Neuronal stem cell (in vitro differentiated cells): ENCODE measurements at regions not wholly inside any gene's neighbourhood (a gene's known extent, or its start where the extent isn't known, plus 50 kb on each side); places are given as distances from the start of the nearest gene placed in this dataset.

ENCODE experiments used
- DNase-seq: peaks from one replicate; pipeline ENCODE4 v3.0.0-alpha.2; 2013; ENCODE audit warnings: low spot score
- H2AFZ ChIP-seq: one replicate; pipeline ENCODE4 v1.6.1; 2013; ENCODE audit warnings: mild to moderate bottlenecking, low read length, inconsistent platforms
- H2AK5ac ChIP-seq: 2 replicates; pipeline ENCODE4 v1.6.1; 2013; ENCODE audit warnings: low read depth, mild to moderate bottlenecking, inconsistent platforms, low read length, moderate library complexity, mixed read lengths
- H2BK120ac ChIP-seq: 2 replicates; pipeline ENCODE4 v1.6.1; 2013; ENCODE audit warnings: low read depth, mild to moderate bottlenecking, inconsistent platforms, low read length, moderate library complexity, mixed read lengths
- H2BK12ac ChIP-seq: one replicate; pipeline ENCODE4 v1.6.1; 2013; ENCODE audit warnings: low read length, inconsistent platforms
- H2BK15ac ChIP-seq: 2 replicates; pipeline ENCODE4 v1.6.1; 2013; ENCODE audit warnings: mild to moderate bottlenecking, low read length, inconsistent platforms, mixed read lengths
- H2BK5ac ChIP-seq: one replicate; pipeline ENCODE4 v1.6.1; 2013; ENCODE audit warnings: inconsistent platforms, mild to moderate bottlenecking, low read length, moderate library complexity
- H3K14ac ChIP-seq: one replicate; pipeline ENCODE4 v1.6.1; 2013; ENCODE audit warnings: low read length, inconsistent platforms
- H3K18ac ChIP-seq: 2 replicates; pipeline ENCODE4 v1.6.1; 2013; ENCODE audit warnings: low read length, inconsistent platforms
- H3K23ac ChIP-seq: 2 replicates; pipeline ENCODE4 v1.6.1; 2013; ENCODE audit warnings: low read depth, mild to moderate bottlenecking, mixed read lengths, low read length, inconsistent platforms; ENCODE audit not compliant: poor library complexity
- H3K27ac ChIP-seq: replicated peaks from 3 replicates; pipeline ENCODE4 v1.5.1; 2013; ENCODE audit warnings: low read length, inconsistent platforms
- H3K27me3 ChIP-seq, 3 experiments: 2 replicates each; pipeline ENCODE4 v1.6.1; 2013; ENCODE audit warnings: low read length in 3 of 3, mild to moderate bottlenecking in 2 of 3, inconsistent platforms in 1 of 3, low read depth in 1 of 3, mixed read lengths in 1 of 3, moderate library complexity in 1 of 3; ENCODE audit not compliant: control insufficient read depth in 3 of 3, insufficient read depth in 3 of 3
- H3K36me3 ChIP-seq, 2 donors: replicated peaks in 1 of 2; 2 replicates each; pipeline ENCODE4 v1.6.1; 2013; ENCODE audit warnings: low read length in 2 of 2; ENCODE audit not compliant: control insufficient read depth in 2 of 2, insufficient read depth in 2 of 2
- H3K4ac ChIP-seq: 2 replicates; pipeline ENCODE4 v1.6.1; 2013; ENCODE audit warnings: inconsistent platforms, mild to moderate bottlenecking, low read length, moderate library complexity
- H3K4me1 ChIP-seq, 2 donors: 1 replicate in 1 of 2; 2 replicates in 1 of 2; pipeline ENCODE4 v1.6.1; 2013; ENCODE audit warnings: low read length in 2 of 2, low read depth in 1 of 2; ENCODE audit not compliant: control insufficient read depth in 2 of 2, insufficient read depth in 1 of 2
- H3K4me2 ChIP-seq: one replicate; pipeline ENCODE4 v1.6.1; 2013; ENCODE audit warnings: mild to moderate bottlenecking, low read length, inconsistent platforms; ENCODE audit not compliant: insufficient read depth, poor library complexity, severe bottlenecking
- H3K4me3 ChIP-seq, 2 donors: 2 replicates each; pipeline ENCODE4 v1.5.1; 2013; ENCODE audit warnings: low read length in 2 of 2, mild to moderate bottlenecking in 2 of 2, inconsistent platforms in 1 of 2, moderate library complexity in 1 of 2
- H3K79me1 ChIP-seq: one replicate; pipeline ENCODE4 v1.6.1; 2013; ENCODE audit warnings: low read depth, mild to moderate bottlenecking, inconsistent platforms, low read length, moderate library complexity
- H3K9ac ChIP-seq: one replicate; pipeline ENCODE4 v1.6.1; 2013; ENCODE audit warnings: mild to moderate bottlenecking, low read depth, low read length, inconsistent platforms; ENCODE audit not compliant: poor library complexity
- H3K9me3 ChIP-seq, 2 donors: replicated peaks in 1 of 2; 2 replicates each; pipeline versions ENCODE3 to v1.6.1; 2013; ENCODE audit warnings: low read length in 2 of 2, mild to moderate bottlenecking in 2 of 2, inconsistent platforms in 1 of 2, low read depth in 1 of 2, mixed read lengths in 1 of 2, moderate library complexity in 1 of 2; ENCODE audit not compliant: control insufficient read depth in 2 of 2, insufficient read depth in 1 of 2
- H4K8ac ChIP-seq: one replicate; pipeline ENCODE4 v1.6.1; 2013; ENCODE audit warnings: low read depth, mild to moderate bottlenecking, inconsistent platforms, low read length, moderate library complexity
- H4K91ac ChIP-seq: one replicate; pipeline ENCODE4 v1.6.1; 2013; ENCODE audit warnings: low read length, low read depth, mild to moderate bottlenecking, inconsistent platforms; ENCODE audit not compliant: poor library complexity
- WGBS, 2 donors: extraction: QIAGEN DNeasy Blood & Tissue Kit; methylation state at CpG; one replicate each; pipeline ENCODE4 v1.1.7; 2013; ENCODE audit warnings: missing lambda C conversion rate in 2 of 2, mixed read lengths in 1 of 2; ENCODE audit not compliant: insufficient read length in 2 of 2, insufficient replicate concordance in 1 of 2; ENCODE audit errors: extremely low coverage in 2 of 2; 5-methylcytosine and 5-hydroxymethylcytosine counted together

DNA sequence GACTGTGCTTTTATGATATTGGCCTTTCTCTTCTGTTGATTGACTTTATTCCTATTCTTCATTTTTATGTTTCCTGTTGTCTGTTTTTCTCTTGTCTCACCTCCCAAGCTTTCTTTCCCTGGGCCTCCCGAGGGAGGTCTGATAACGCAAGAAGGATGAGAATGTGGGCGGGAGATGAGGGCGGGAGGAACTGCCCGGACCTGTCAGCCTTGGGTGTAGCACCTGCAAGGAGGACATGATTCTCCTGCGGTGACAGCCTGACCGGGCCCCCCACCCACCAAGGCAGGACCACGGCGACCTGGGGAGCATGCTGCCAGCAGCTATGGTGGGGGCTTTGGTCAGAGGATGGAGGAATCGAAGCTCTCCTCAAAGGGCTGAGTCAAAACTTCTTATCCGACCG, 86.9 kb downstream of the PLEKHG1 start:
- no CpG with 5 or more reads among the region's 12 CpGs for WGBS, 2 donors
- H3K4me2 ChIP-seq, result no peak overlapping the region
- no peak overlapping the region for H3K4me3 ChIP-seq
- H3K79me1 ChIP-seq, result peaks cover 2% of the 10 kb centered on the region
- no peak overlapping the region for H3K27ac ChIP-seq
- no peak overlapping the region for H3K23ac ChIP-seq
- H3K4ac ChIP-seq, result no peak overlapping the region
- H4K91ac ChIP-seq, result peak overlapping the region; percentile 28
- H2BK120ac ChIP-seq, result no peak overlapping the region
- peaks cover 5 to 13% of the 10 kb centered on the region in 2 donors for H3K4me1 ChIP-seq
- H3K9ac ChIP-seq, result no peak overlapping the region
- H2AK5ac ChIP-seq, result peak overlapping the region; percentile 56
- no peaks in the 10 kb centered on the region for H3K36me3 ChIP-seq
- H2BK15ac ChIP-seq, result no peak overlapping the region
- H2AFZ ChIP-seq, result no peak overlapping the region
- no peaks in the 10 kb centered on the region for H3K9me3 ChIP-seq
- H2BK5ac ChIP-seq, result no peak overlapping the region
- no peak overlapping the region for H3K14ac ChIP-seq
- H4K8ac ChIP-seq, result no peak overlapping the region
- no peak for DNase-seq
- peak overlapping the region; percentile 86 for H3K18ac ChIP-seq
- no peak overlapping the region for H2BK12ac ChIP-seq
- no peaks in the 10 kb centered on the region for H3K27me3 ChIP-seq

DNA sequence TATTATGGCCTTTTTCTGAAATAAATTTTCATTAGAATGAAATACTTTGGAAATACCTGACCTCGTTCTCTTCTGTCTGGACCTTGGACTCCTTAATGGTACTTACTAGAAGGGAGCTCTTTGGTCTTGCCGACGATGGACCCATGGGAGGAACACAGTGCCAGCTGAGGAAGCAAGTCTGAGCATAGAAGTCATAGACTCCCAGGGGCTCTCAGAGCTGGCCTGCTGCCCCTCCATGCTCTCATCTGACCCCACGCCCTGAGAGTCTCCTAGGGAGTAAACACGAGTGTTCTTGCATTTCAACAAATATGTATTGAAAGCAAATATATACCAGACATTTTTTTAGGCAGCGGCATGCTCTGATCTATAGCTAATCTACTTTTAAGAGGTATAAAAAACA, 87.8 kb downstream of the PLEKHG1 start:
- Histone ChIP-seq H3K79me1 (peaks cover 2% of the 10 kb centered on the region), H3K4me2 (no peak overlapping the region), H3K9ac (no peak overlapping the region), H2AFZ (no peak overlapping the region), H2BK120ac (no peak overlapping the region), H3K23ac (no peak overlapping the region), H2BK12ac (no peak overlapping the region), H3K27me3 (no peaks in the 10 kb centered on the region), H2BK15ac (no peak overlapping the region), H3K4me1 (peaks cover 6 to 7% of the 10 kb centered on the region in 2 donors), H4K91ac (no peak overlapping the region), H2AK5ac (no peak overlapping the region), H3K14ac (no peak overlapping the region), H4K8ac (no peak overlapping the region), H3K4ac (no peak overlapping the region), H3K36me3 (no peaks in the 10 kb centered on the region), H3K4me3 (no peak overlapping the region), H3K18ac (no peak overlapping the region), H3K9me3 (no peaks in the 10 kb centered on the region), H2BK5ac (no peak overlapping the region), H3K27ac (no peak overlapping the region)
- WGBS, 2 donors, result no CpG with 5 or more reads among the region's 6 CpGs
- no peak for DNase-seq

- H3K36me3 ChIP-seq, result no peaks in the 10 kb centered on the region
Measured at GRCh38 chr6:150689900-150690590, 90.4 kb downstream of the PLEKHG1 start.

GRCh38 chr6:150690681-150691080, 91.0 kb downstream of the PLEKHG1 start:
- Histone ChIP-seq H3K27ac (peak overlapping the region; percentile 21), H3K79me1 (no peaks in the 10 kb centered on the region), H3K4me3 (no peak overlapping the region), H4K8ac (no peak overlapping the region), H3K9ac (no peak overlapping the region), H3K36me3 (no peaks in the 10 kb centered on the region), H2BK15ac (no peak overlapping the region), H3K9me3 (no peaks in the 10 kb centered on the region), H3K27me3 (no peaks in the 10 kb centered on the region), H2BK120ac (no peak overlapping the region), H3K4me2 (no peak overlapping the region), H2BK12ac (no peak overlapping the region), H3K4me1 (peaks cover 7 to 8% of the 10 kb centered on the region in 2 donors), H2AFZ (no peak overlapping the region), H4K91ac (no peak overlapping the region), H2BK5ac (no peak overlapping the region), H3K4ac (no peak overlapping the region), H3K18ac (no peak overlapping the region), H2AK5ac (no peak overlapping the region), H3K14ac (no peak overlapping the region), H3K23ac (no peak overlapping the region)
- DNase-seq, result no peak
- no CpG with 5 or more reads among the region's 6 CpGs for WGBS, 2 donors

More at GRCh38 chr6:150689900-150690590, 90.4 kb downstream of the PLEKHG1 start:
- Histone ChIP-seq H2BK15ac (no peak overlapping the region), H3K27me3 (no peaks in the 10 kb centered on the region), H3K14ac (no peak overlapping the region), H3K9me3 (no peaks in the 10 kb centered on the region), H2BK12ac (no peak overlapping the region), H3K18ac (peak overlapping the region; percentile 42), H3K27ac (peak overlapping the region; percentile 21), H3K4ac (no peak overlapping the region), H3K4me1 (peaks cover 7 to 8% of the 10 kb centered on the region in 2 donors), H3K4me2 (no peak overlapping the region), H2AFZ (no peak overlapping the region), H2AK5ac (no peak overlapping the region), H3K23ac (no peak overlapping the region), H2BK5ac (no peak overlapping the region), H3K79me1 (peaks cover 2% of the 10 kb centered on the region), H4K91ac (no peak overlapping the region), H3K9ac (no peak overlapping the region), H4K8ac (no peak overlapping the region), H2BK120ac (no peak overlapping the region), H3K4me3 (no peak overlapping the region)
- DNase-seq, result no peak
- WGBS, 2 donors, result no CpG with 5 or more reads among the region's 5 CpGs
